Glutamatergic neuron (in vitro differentiated cells): ENCODE measurements at regions not wholly inside any gene's neighbourhood (a gene's known extent, or its start where the extent isn't known, plus 50 kb on each side); places are given as distances from the start of the nearest gene placed in this dataset.

Experiments used
- DNase-seq: peaks from one replicate; pipeline ENCODE4 v3.0.0; 2022
- H3K27ac Mint-ChIP-seq: one replicate; pipeline ENCODE4 v1.8.0; 2020; ENCODE audit warnings: mild to moderate bottlenecking, mixed read lengths, inconsistent platforms; ENCODE audit not compliant: unreplicated experiment
- H3K27me3 Mint-ChIP-seq: one replicate; pipeline ENCODE4 v1.8.0; 2020; ENCODE audit warnings: mild to moderate bottlenecking, moderate library complexity, mixed read lengths, inconsistent platforms; ENCODE audit not compliant: unreplicated experiment
- H3K36me3 Mint-ChIP-seq: one replicate; pipeline ENCODE4 v1.8.0; 2020; ENCODE audit warnings: mild to moderate bottlenecking, mixed read lengths, inconsistent platforms; ENCODE audit not compliant: unreplicated experiment
- H3K4me1 Mint-ChIP-seq: one replicate; pipeline ENCODE4 v1.8.0; 2020; ENCODE audit warnings: mild to moderate bottlenecking, low read depth, mixed read lengths, inconsistent platforms; ENCODE audit not compliant: unreplicated experiment
- H3K4me3 Mint-ChIP-seq: one replicate; pipeline ENCODE4 v1.8.0; 2020; ENCODE audit warnings: mild to moderate bottlenecking, mixed read lengths, inconsistent platforms; ENCODE audit not compliant: unreplicated experiment
- H3K9me3 Mint-ChIP-seq: one replicate; pipeline ENCODE4 v1.8.0; 2020; ENCODE audit warnings: mild to moderate bottlenecking, moderate library complexity, mixed read lengths, inconsistent platforms; ENCODE audit not compliant: unreplicated experiment
- TF ChIP-seq, protein P1 (sequence below): fragments of 200-600 bp; sonication (generic); IDR thresholded peaks from one replicate; pipeline ENCODE4 v1.5.0; 2021; ENCODE audit not compliant: partially characterized antibody, unreplicated experiment

DNA sequence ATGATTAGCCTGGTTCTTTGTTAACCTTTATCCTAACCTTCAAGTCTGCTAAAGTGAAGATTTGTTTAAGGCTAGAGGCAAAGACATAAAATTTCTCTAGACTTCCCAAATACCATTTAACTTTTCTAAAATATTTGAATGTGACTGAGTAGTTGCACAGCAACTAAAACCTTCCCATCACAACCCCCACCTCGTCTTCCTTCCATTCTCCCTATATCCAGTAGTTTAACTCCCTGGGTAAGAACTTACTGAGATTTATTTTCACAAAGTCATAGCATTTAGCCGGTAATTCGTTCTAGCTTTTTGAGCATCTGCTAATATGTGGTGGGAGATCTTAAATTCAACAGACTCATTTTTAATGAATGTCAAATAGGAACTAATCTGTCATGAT, 87.9 kb upstream of the AKIRIN2 start:
- Mint-ChIP-seq H3K27me3 (no peaks in the 10 kb centered on the region), H3K4me3 (no peak overlapping the region), H3K9me3 (peaks cover 3% of the 10 kb centered on the region), H3K27ac (no peak overlapping the region), H3K36me3 (peaks cover under 1% of the 10 kb centered on the region), H3K4me1 (no peaks in the 10 kb centered on the region)
- DNase-seq: no peak
- TF ChIP-seq, protein P1, sequence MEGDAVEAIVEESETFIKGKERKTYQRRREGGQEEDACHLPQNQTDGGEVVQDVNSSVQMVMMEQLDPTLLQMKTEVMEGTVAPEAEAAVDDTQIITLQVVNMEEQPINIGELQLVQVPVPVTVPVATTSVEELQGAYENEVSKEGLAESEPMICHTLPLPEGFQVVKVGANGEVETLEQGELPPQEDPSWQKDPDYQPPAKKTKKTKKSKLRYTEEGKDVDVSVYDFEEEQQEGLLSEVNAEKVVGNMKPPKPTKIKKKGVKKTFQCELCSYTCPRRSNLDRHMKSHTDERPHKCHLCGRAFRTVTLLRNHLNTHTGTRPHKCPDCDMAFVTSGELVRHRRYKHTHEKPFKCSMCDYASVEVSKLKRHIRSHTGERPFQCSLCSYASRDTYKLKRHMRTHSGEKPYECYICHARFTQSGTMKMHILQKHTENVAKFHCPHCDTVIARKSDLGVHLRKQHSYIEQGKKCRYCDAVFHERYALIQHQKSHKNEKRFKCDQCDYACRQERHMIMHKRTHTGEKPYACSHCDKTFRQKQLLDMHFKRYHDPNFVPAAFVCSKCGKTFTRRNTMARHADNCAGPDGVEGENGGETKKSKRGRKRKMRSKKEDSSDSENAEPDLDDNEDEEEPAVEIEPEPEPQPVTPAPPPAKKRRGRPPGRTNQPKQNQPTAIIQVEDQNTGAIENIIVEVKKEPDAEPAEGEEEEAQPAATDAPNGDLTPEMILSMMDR: no peak

DNA sequence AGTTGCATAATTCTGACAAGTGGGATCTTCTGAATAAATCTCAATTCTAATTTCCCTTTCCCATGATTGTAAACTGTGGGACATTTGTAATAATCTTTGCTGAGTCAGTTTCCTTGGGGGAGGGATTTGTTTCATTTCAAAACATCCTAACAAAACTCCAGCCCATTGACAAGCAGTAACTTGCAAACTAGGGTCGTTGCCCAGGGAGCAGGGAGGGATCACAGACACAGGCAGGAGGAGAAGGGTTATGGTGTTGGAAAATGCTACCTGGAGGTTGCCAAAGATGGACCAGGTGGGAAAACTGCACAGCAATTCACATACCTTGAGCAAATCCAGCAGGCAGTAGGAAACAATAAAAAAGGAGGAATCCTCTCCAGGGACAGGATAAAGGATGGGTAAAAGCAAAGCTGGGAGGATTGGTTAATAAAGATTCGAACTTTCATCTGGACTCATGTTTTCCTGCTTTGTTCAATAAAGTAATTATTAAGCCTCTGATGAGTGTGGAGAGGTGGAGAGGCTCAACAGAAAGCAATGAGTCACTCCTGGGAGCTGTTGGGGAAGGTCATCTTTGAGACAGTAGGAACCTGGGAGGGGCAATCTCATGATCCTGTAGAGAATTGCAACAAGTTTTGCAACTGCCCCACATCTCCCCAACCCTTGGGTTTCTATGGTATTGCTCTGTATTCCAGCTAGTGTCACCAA, 87.3 kb upstream of the AKIRIN2 start:
- H3K27ac Mint-ChIP-seq: no peak overlapping the region

DNA sequence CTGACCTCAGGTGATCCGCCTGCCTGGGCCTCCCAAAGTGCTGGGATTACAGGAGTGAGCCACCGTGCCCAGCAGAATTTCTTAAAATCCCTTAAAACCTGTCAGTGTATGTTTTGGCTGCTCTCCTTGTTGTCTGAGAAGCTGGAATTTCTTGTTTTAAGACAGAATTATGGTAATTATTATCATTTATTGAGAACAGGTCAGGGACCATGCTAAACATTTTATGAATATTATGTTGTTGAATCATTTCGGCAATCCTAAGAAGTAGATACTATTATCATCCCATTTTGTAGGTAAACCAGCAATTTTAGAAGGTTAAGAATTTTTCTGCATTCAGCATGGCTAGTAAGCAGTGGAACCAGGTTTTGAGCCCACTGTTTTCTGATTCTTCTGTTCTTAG, 86.1 kb upstream of the AKIRIN2 start:
- Mint-ChIP-seq H3K4me3 (no peak overlapping the region), H3K27ac (no peak overlapping the region), H3K36me3 (peaks cover 4% of the 10 kb centered on the region), H3K4me1 (no peaks in the 10 kb centered on the region), H3K27me3 (no peaks in the 10 kb centered on the region), H3K9me3 (peaks cover 3% of the 10 kb centered on the region)
- no peak for DNase-seq
- TF ChIP-seq, protein P1: no peak

More for the DNA sequence above, 87.3 kb upstream of the AKIRIN2 start:
- peaks cover 3% of the 10 kb centered on the region for H3K9me3 Mint-ChIP-seq
- H3K4me3 Mint-ChIP-seq: no peak overlapping the region
- DNase-seq: no peak
- H3K27me3 Mint-ChIP-seq: no peaks in the 10 kb centered on the region
- no peaks in the 10 kb centered on the region for H3K4me1 Mint-ChIP-seq
- H3K36me3 Mint-ChIP-seq: peaks cover 4% of the 10 kb centered on the region
- TF ChIP-seq, protein P1: no peak

DNA sequence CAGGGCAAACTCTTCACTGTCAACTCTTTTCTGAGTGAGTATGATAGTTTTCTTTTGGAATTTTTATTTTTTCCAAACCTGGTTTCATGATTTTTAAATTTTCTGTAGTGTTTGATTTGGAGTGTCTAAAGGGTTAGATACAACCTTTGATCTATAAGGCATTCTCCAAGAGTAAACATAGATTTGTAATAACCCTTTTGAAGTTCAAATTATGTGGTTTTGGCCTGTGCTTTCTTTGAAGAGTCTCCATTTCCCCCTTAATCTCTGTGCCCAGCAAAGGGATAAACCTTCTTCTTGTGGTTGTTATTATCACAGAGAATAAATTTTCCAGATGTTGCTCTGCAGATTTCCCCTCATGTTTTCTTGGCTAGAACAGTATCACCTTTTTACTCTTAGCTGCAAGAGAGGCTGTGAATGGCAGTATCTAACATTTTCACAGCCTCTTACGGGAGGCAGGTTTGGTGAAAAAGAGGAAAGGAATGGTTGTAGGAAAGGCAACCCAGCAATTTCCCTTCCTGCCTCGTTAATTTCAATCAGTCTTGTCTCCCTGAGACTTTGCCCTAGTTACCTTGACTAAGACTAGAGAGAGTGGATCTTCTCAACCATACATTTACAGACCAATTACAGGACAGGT, 83.3 kb upstream of the AKIRIN2 start:
- DNase-seq: no peak
- Mint-ChIP-seq H3K27me3 (peaks cover 2% of the 10 kb centered on the region), H3K9me3 (peaks cover 3% of the 10 kb centered on the region), H3K36me3 (peaks cover 4% of the 10 kb centered on the region), H3K4me1 (no peaks in the 10 kb centered on the region), H3K27ac (no peak overlapping the region), H3K4me3 (no peak overlapping the region)
- TF ChIP-seq, protein P1: no peak

DNA sequence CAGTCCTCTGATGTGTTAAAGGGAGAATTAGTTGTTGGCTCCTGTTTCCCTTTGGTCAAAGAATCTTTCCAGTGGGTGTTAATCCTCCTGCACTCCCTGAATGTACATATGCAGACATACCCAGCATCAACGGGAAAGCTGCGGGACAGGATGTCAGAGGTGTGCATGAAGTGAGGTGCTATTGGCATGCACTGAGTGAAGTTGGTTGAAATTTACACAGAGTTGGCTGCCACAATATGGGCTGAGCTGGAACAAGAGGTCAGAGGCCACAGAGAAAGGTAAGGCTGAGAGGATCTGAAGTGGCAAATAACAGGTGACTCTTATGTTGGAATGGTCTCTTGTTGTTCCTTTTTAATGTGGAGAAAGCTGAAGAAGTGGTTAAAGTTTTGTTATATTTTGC, 82.7 kb upstream of the AKIRIN2 start:
- no peak overlapping the region for H3K27ac Mint-ChIP-seq
- peaks cover 3% of the 10 kb centered on the region for H3K9me3 Mint-ChIP-seq
- H3K4me3 Mint-ChIP-seq: no peak overlapping the region
- H3K4me1 Mint-ChIP-seq: no peaks in the 10 kb centered on the region
- TF ChIP-seq, protein P1: no peak
- H3K36me3 Mint-ChIP-seq: peaks cover 4% of the 10 kb centered on the region
- peaks cover 2% of the 10 kb centered on the region for H3K27me3 Mint-ChIP-seq
- DNase-seq: no peak
